HEK293T (cell line): ENCODE measurements at regions not wholly inside any gene's neighbourhood (a gene's known extent, or its start where the extent isn't known, plus 50 kb on each side); places are given as distances from the start of the nearest gene placed in this dataset.

Experiments used
- ARNT ChIP-seq: fragments of 450-650 bp; IDR thresholded peaks from 2 replicates; pipeline ENCODE4 v1.6.1; 2017; ENCODE audit warnings: mild to moderate bottlenecking
- ELF4 ChIP-seq: fragments of 450-650 bp; IDR thresholded peaks from 2 replicates; pipeline ENCODE4 v1.6.1; 2017; ENCODE audit warnings: antibody characterized with exemption
- FOXA1 ChIP-seq: fragments of 450-650 bp; IDR thresholded peaks from 2 replicates; pipeline ENCODE4 v1.6.1; 2016; ENCODE audit warnings: mild to moderate bottlenecking
- ZNF384 ChIP-seq: fragments of 450-650 bp; IDR thresholded peaks from 2 replicates; pipeline ENCODE4 v1.6.1; 2016
- TF ChIP-seq, protein P1 (sequence below): fragments of 450-650 bp; IDR thresholded peaks from 2 replicates; pipeline ENCODE4 v1.6.1; 2016

- TF ChIP-seq, protein P1, sequence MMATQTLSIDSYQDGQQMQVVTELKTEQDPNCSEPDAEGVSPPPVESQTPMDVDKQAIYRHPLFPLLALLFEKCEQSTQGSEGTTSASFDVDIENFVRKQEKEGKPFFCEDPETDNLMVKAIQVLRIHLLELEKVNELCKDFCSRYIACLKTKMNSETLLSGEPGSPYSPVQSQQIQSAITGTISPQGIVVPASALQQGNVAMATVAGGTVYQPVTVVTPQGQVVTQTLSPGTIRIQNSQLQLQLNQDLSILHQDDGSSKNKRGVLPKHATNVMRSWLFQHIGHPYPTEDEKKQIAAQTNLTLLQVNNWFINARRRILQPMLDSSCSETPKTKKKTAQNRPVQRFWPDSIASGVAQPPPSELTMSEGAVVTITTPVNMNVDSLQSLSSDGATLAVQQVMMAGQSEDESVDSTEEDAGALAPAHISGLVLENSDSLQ, result no peak
- TF ChIP-seq FOXA1, result no peak
- no peak for TF ChIP-seq ARNT
- no peak for TF ChIP-seq ELF4
- no peak for TF ChIP-seq ZNF384
These were observed 81.8 kb upstream of the CNKSR3 start for GRCh38 chr6:154592199-154592860.
